Activated CD4-positive, alpha-beta memory T cell treated with anti-CD3 and anti-CD28 coated beads for 36 hours (primary cell): ENCODE measurements at regions not wholly inside any gene's neighbourhood (a gene's known extent, or its start where the extent isn't known, plus 50 kb on each side); places are given as distances from the start of the nearest gene placed in this dataset.
"Not testable (repeated sequence)": the region's sequence is repeated elsewhere in the genome, so short reads cannot be mapped to it uniquely, and the experiment has no call there.

Source experiments
- CTCF ChIA-PET: fragments of 350-600 bp; sonication (Branson Sonifier 250); formaldehyde crosslinking; loops from one replicate; lab custom pipeline; 2021; ENCODE audit warnings: antibody characterized with exemption, inconsistent platforms; lab: Charles Lee
- POLR2A ChIA-PET: fragments of 350-600 bp; sonication (Branson Sonifier 250); formaldehyde crosslinking; loops from one replicate; lab custom pipeline; 2021; ENCODE audit warnings: antibody characterized with exemption; lab: Charles Lee
- DNase-seq: peaks from one replicate; pipeline ENCODE4 v3.0.0-alpha.2; 2020
- H3K27ac Mint-ChIP-seq: one replicate; pipeline ENCODE4 v1.8.0; 2021; ENCODE audit warnings: mixed read lengths
- H3K27me3 Mint-ChIP-seq: one replicate; pipeline ENCODE4 v1.8.0; 2021; ENCODE audit warnings: mixed read lengths
- H3K36me3 Mint-ChIP-seq: one replicate; pipeline ENCODE4 v1.8.0; 2021; ENCODE audit warnings: mixed read lengths
- H3K4me1 Mint-ChIP-seq: one replicate; pipeline ENCODE4 v1.8.0; 2021; ENCODE audit warnings: low read depth, mixed read lengths
- H3K4me3 Mint-ChIP-seq: one replicate; pipeline ENCODE4 v1.8.0; 2021; ENCODE audit warnings: mild to moderate bottlenecking, mixed read lengths
- H3K9me3 Mint-ChIP-seq: one replicate; pipeline ENCODE4 v1.8.0; 2021; ENCODE audit warnings: mixed read lengths
- intact Hi-C: fragments of 100-400 bp; cut with micrococcal nuclease; formaldehyde crosslinking; loops from one replicate; pipeline ENCODE4 v1.15.1; 2023

GRCh38 chr4:128758314-128758922 lies 51.1 kb upstream of the JADE1 start:
- no peaks in the 10 kb centered on the region for H3K9me3 Mint-ChIP-seq
- no peak overlapping the region for H3K27ac Mint-ChIP-seq
- no peaks in the 10 kb centered on the region for H3K36me3 Mint-ChIP-seq
- intact Hi-C loops = no loop called here
- ChIA-PET POLR2A (interaction anchor here (0.6 kb wide), 1 partner anchor 100 kb away, joined by 4 read pairs; no protein-coding TSS in a partner anchor), CTCF (no interaction called here)
- no peak for DNase-seq
- H3K4me1 Mint-ChIP-seq = no peaks in the 10 kb centered on the region
- H3K27me3 Mint-ChIP-seq = peaks cover 3% of the 10 kb centered on the region
- H3K4me3 Mint-ChIP-seq = no peak overlapping the region

GRCh38 chr4:128757712-128758111 lies 51.8 kb upstream of the JADE1 start:
- DNase-seq = no peak
- intact Hi-C loops = no loop called here
- Mint-ChIP-seq H3K9me3 (no peaks in the 10 kb centered on the region), H3K4me1 (no peaks in the 10 kb centered on the region), H3K27me3 (peaks cover 3% of the 10 kb centered on the region), H3K4me3 (no peak overlapping the region), H3K36me3 (no peaks in the 10 kb centered on the region), H3K27ac (no peak overlapping the region)
- ChIA-PET CTCF (no interaction called here), POLR2A (interaction anchor here (0.6 kb wide), 1 partner anchor 100 kb away, joined by 4 read pairs; no protein-coding TSS in a partner anchor)

- intact Hi-C loops = no loop called here
- Mint-ChIP-seq H3K4me3 (no peak overlapping the region), H3K36me3 (no peaks in the 10 kb centered on the region), H3K4me1 (no peaks in the 10 kb centered on the region), H3K9me3 (no peaks in the 10 kb centered on the region), H3K27ac (no peak overlapping the region), H3K27me3 (peaks cover 3% of the 10 kb centered on the region)
- no peak for DNase-seq
- ChIA-PET CTCF (no interaction called here), POLR2A (no interaction called here)
Measured at GRCh38 chr4:128751354-128751753, 58.1 kb upstream of the JADE1 start.

GRCh38 chr4:128741748-128742147 lies 67.8 kb upstream of the JADE1 start:
- H3K4me3 Mint-ChIP-seq, H3K27me3 Mint-ChIP-seq, H3K27ac Mint-ChIP-seq, H3K9me3 Mint-ChIP-seq, intact Hi-C loops, H3K36me3 Mint-ChIP-seq, CTCF ChIA-PET, DNase-seq, H3K4me1 Mint-ChIP-seq, POLR2A ChIA-PET: not testable (repeated sequence)

GRCh38 chr4:128737098-128737513 lies 72.4 kb upstream of the JADE1 start:
- POLR2A ChIA-PET = no interaction called here
- no peaks in the 10 kb centered on the region for H3K9me3 Mint-ChIP-seq
- H3K27ac Mint-ChIP-seq = no peak overlapping the region
- CTCF ChIA-PET = no interaction called here
- H3K4me1 Mint-ChIP-seq = no peaks in the 10 kb centered on the region
- no peaks in the 10 kb centered on the region for H3K36me3 Mint-ChIP-seq
- H3K27me3 Mint-ChIP-seq = no peaks in the 10 kb centered on the region
- intact Hi-C loops = no loop called here
- DNase-seq = no peak
- no peak overlapping the region for H3K4me3 Mint-ChIP-seq

GRCh38 chr4:128735714-128736113 lies 73.8 kb upstream of the JADE1 start:
- Mint-ChIP-seq H3K27me3 (no peaks in the 10 kb centered on the region), H3K27ac (no peak overlapping the region), H3K4me3 (no peak overlapping the region), H3K9me3 (no peaks in the 10 kb centered on the region), H3K36me3 (no peaks in the 10 kb centered on the region), H3K4me1 (no peaks in the 10 kb centered on the region)
- ChIA-PET CTCF (no interaction called here), POLR2A (no interaction called here)
- intact Hi-C loops = no loop called here
- no peak for DNase-seq

- Mint-ChIP-seq H3K27me3 (no peaks in the 10 kb centered on the region), H3K27ac (no peak overlapping the region), H3K9me3 (no peaks in the 10 kb centered on the region), H3K4me3 (no peak overlapping the region), H3K36me3 (no peaks in the 10 kb centered on the region), H3K4me1 (no peaks in the 10 kb centered on the region)
- intact Hi-C loops = no loop called here
- ChIA-PET CTCF (no interaction called here), POLR2A (no interaction called here)
- no peak for DNase-seq
Measured at GRCh38 chr4:128728190-128728589, 81.3 kb upstream of the JADE1 start.

GRCh38 chr4:128727658-128728057 lies 81.8 kb upstream of the JADE1 start:
- DNase-seq = no peak
- CTCF ChIA-PET = no interaction called here
- Mint-ChIP-seq H3K9me3 (no peaks in the 10 kb centered on the region), H3K27me3 (no peaks in the 10 kb centered on the region), H3K36me3 (no peaks in the 10 kb centered on the region), H3K4me3 (no peak overlapping the region), H3K4me1 (no peaks in the 10 kb centered on the region), H3K27ac (no peak overlapping the region)
- POLR2A ChIA-PET = no interaction called here
- intact Hi-C loops = no loop called here

- no peak overlapping the region for H3K27ac Mint-ChIP-seq
- ChIA-PET POLR2A (no interaction called here), CTCF (interaction anchor here (0.7 kb wide), 1 partner anchor 100 kb away, joined by 3 read pairs; no protein-coding TSS in a partner anchor)
- H3K9me3 Mint-ChIP-seq = no peaks in the 10 kb centered on the region
- H3K4me3 Mint-ChIP-seq = no peak overlapping the region
- intact Hi-C loops = no loop called here
- H3K36me3 Mint-ChIP-seq = no peaks in the 10 kb centered on the region
- no peaks in the 10 kb centered on the region for H3K4me1 Mint-ChIP-seq
- H3K27me3 Mint-ChIP-seq = peaks cover 3% of the 10 kb centered on the region
- DNase-seq = no peak
Measured at GRCh38 chr4:128725405-128726055, 84.0 kb upstream of the JADE1 start.

GRCh38 chr4:128722911-128723310 lies 86.6 kb upstream of the JADE1 start:
- CTCF ChIA-PET = no interaction called here
- Mint-ChIP-seq H3K4me1 (no peaks in the 10 kb centered on the region), H3K36me3 (no peaks in the 10 kb centered on the region), H3K9me3 (no peaks in the 10 kb centered on the region), H3K27ac (no peak overlapping the region), H3K4me3 (no peak overlapping the region), H3K27me3 (peaks cover 3% of the 10 kb centered on the region)
- intact Hi-C loops = no loop called here
- DNase-seq = no peak
- POLR2A ChIA-PET = no interaction called here

- ChIA-PET POLR2A (no interaction called here), CTCF (no interaction called here)
- no peak for DNase-seq
- no peak overlapping the region for H3K27ac Mint-ChIP-seq
- H3K36me3 Mint-ChIP-seq = no peaks in the 10 kb centered on the region
- intact Hi-C loops = no loop called here
- no peaks in the 10 kb centered on the region for H3K9me3 Mint-ChIP-seq
- peaks cover 6% of the 10 kb centered on the region for H3K27me3 Mint-ChIP-seq
- no peaks in the 10 kb centered on the region for H3K4me1 Mint-ChIP-seq
- no peak overlapping the region for H3K4me3 Mint-ChIP-seq
Measured at GRCh38 chr4:128721896-128722295, 87.6 kb upstream of the JADE1 start.

GRCh38 chr4:128720270-128720669 lies 89.2 kb upstream of the JADE1 start:
- no peak overlapping the region for H3K27ac Mint-ChIP-seq

GRCh38 chr4:128718768-128719167 lies 90.7 kb upstream of the JADE1 start:
- H3K9me3 Mint-ChIP-seq = no peaks in the 10 kb centered on the region
- H3K4me3 Mint-ChIP-seq = no peak overlapping the region
- H3K27me3 Mint-ChIP-seq = peaks cover 6% of the 10 kb centered on the region
- DNase-seq = no peak
- no peaks in the 10 kb centered on the region for H3K4me1 Mint-ChIP-seq
- intact Hi-C loops = no loop called here
- ChIA-PET CTCF (no interaction called here), POLR2A (no interaction called here)
- no peak overlapping the region for H3K27ac Mint-ChIP-seq
- H3K36me3 Mint-ChIP-seq = no peaks in the 10 kb centered on the region

More at GRCh38 chr4:128720270-128720669, 89.2 kb upstream of the JADE1 start:
- CTCF ChIA-PET = no interaction called here
- Mint-ChIP-seq H3K36me3 (no peaks in the 10 kb centered on the region), H3K4me1 (no peaks in the 10 kb centered on the region), H3K9me3 (no peaks in the 10 kb centered on the region), H3K4me3 (no peak overlapping the region), H3K27me3 (peaks cover 6% of the 10 kb centered on the region)
- POLR2A ChIA-PET = no interaction called here
- no peak for DNase-seq
- intact Hi-C loops = no loop called here
